HFF-Myc (cell line): ENCODE measurements at regions not wholly inside any gene's neighbourhood (a gene's known extent, or its start where the extent isn't known, plus 50 kb on each side); places are given as distances from the start of the nearest gene placed in this dataset.

Source experiments
- DNase-seq: peaks from one replicate; pipeline ENCODE4 v3.0.0-alpha.2; 2011; ENCODE audit warnings: low read depth; ENCODE audit errors: extremely low read depth
- H3K4me3 ChIP-seq: replicated peaks from 2 replicates; pipeline ENCODE4 v1.5.1; 2011; ENCODE audit warnings: low read depth, mild to moderate bottlenecking, control low read depth, low read length
- CTCF ChIP-seq: IDR thresholded peaks from 2 replicates; pipeline ENCODE4 v1.5.1; 2012; ENCODE audit warnings: mild to moderate bottlenecking, low read depth, low read length, control low read depth; ENCODE audit errors: missing control alignments

GRCh38 chr6:91634791-91635190, 1047.9 kb upstream of the MAP3K7 start:
- no peak for DNase-seq
- no peak overlapping the region for H3K4me3 ChIP-seq
- TF ChIP-seq CTCF: no peak

GRCh38 chr6:91633374-91634111, 1046.7 kb upstream of the MAP3K7 start:
- no peak for TF ChIP-seq CTCF
- no peak overlapping the region for H3K4me3 ChIP-seq
- no peak for DNase-seq

DNA sequence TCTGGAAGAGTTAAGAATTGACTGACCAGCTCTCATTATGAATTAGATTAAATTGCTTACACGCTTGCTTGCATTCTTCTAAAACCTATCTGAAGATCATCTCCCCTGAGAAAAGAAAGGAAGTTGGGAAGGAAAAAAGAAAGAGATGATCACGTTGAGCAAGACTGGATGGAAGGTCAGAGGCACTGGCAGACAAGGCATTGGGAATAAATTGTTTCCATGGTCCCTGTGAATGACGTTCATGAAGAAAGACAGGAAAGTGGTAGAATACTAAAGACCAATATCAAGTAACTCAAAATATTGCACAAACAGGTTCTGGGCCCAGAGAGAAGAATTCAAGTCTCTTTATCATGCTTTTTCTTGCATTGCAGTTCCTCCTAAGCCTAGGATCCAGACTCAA, 1045.4 kb upstream of the MAP3K7 start:
- H3K4me3 ChIP-seq: no peak overlapping the region
- DNase-seq: no peak
- TF ChIP-seq CTCF: no peak

- DNase-seq: no peak
- no peak overlapping the region for H3K4me3 ChIP-seq
- TF ChIP-seq CTCF: no peak
Measured at GRCh38 chr6:91631227-91631626, 1044.4 kb upstream of the MAP3K7 start.

- no peak for TF ChIP-seq CTCF
- no peak for DNase-seq
- no peak overlapping the region for H3K4me3 ChIP-seq
Measured at GRCh38 chr6:91626911-91627310, 1040.0 kb upstream of the MAP3K7 start.

GRCh38 chr6:91613481-91613880, 1026.6 kb upstream of the MAP3K7 start:
- DNase-seq: no peak

More at GRCh38 chr6:91613481-91613880, 1026.6 kb upstream of the MAP3K7 start:
- TF ChIP-seq CTCF: no peak
- no peak overlapping the region for H3K4me3 ChIP-seq
